ENCODE measurements at regions not wholly inside any gene's neighbourhood (a gene's known extent, or its start where the extent isn't known, plus 50 kb on each side); places are given as distances from the start of the nearest gene placed in this dataset.

DNA sequence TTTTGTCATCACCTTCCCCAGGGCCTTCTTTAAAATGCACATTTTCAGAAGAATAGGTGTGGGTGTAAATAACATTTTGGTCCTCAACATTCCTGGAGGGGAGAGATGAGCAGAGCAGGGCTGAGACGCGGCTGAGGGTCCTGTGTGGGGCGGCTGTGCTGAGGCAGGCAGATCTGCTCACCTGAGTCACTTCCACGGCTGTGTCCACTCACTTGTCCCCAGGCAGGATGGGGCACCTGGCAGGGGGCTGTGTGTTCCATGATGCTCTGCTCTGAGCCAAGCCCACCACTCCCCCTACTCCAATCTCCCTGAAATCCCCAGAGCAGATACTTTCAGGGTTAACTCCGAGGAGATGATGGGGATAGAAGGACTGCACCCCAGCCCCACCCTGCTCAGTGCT, 93.8 kb downstream of the GLRX3 start:
- no peak for DNase-seq (ENCODE audit: low read depth in 2 of 2)

DNA sequence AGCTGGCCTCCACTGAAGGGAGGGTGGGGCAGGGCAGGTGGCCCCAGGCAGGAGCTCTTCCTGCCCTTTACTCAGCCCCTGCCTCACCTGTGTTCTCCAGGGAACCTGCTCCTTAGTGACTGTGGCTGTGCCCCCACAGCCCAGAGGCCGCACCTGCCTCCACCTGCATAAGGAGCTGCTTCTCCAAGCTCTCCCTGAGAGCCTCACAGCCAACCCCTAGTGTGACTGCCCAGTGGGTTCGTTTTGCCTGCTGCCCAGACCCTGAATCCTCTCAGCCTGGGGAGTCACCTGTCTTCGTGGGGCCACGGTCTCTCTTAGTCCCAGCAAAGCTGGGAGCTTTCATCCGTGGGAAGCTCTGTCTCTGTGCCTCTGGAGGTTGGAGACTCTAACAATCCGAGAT, 94.4 kb downstream of the GLRX3 start:
- DNase-seq (ENCODE audit: low read depth in 2 of 2), result no peak

GRCh38 chr10:130231251-130231741, 95.1 kb downstream of the GLRX3 start:
- DNase-seq (ENCODE audit: low read depth in 2 of 2), result no peak

- no peak for DNase-seq (ENCODE audit: low read depth in 2 of 2)
Observed at GRCh38 chr10:130232166-130233034, 96.2 kb downstream of the GLRX3 start.

GRCh38 chr10:130233035-130233360, 96.8 kb downstream of the GLRX3 start:
- no peak for DNase-seq (ENCODE audit: low read depth in 2 of 2)

GRCh38 chr10:130233426-130233825, 97.2 kb downstream of the GLRX3 start:
- no peak for DNase-seq (ENCODE audit: low read depth in 2 of 2)

DNA sequence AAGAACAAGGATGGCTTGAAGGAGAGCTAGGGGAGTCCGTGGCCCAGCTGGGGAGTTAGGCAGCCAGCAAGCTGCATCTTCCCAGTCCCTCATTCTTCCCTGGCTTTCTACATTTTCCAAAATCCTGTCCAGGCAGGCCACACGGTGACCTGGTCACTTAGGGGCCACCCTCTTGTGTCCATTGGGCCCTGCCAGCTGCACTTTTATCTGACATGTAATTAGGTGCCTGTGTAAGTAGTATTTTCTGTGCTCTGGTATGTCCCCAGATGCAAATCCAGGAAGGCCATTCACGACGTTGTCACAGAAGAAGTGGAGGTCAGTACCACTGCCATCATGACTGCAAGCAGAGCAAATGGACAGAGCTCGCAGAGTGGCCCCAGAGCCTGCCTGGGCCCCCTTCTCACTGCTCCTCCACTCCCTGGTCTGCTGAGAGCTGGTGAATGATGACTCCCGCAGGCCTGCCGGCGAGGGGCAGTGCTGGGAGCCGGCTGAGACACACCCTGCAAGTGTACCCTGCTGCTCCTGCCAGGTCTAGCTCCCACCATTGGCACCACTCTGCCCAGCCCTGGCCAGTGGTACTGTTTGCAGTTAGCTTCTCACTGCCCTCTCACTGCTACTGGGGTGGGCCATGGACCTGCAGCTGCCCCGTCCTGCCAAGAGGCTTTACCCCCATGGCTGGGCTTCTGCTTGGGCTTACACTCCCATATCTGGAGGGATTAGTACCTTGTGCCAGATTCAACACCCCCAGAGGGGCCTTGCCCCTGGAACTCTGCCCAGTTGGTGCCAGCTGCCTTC, 98.2 kb downstream of the GLRX3 start:
- DNase-seq (ENCODE audit: low read depth in 2 of 2), result no peak

DNA sequence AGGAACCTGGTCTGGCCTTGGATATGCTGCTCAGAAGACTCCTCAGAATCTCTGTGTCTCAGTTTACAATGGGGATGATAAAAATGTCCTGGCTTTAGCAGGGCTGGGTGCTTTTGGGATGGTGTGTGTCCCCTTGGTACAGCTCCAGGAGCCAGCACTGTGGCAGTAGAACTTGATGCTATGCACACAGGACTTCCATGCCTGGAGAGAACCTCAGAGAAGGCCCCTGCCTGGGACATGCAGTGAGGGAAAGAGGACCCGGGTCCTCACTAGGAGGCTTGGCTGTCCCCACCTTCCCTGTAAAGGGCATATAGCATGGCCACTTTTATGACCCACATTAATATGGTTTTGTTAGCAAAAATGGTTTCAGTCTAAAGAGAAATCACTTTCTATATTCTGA, 100.5 kb downstream of the GLRX3 start:
- DNase-seq (ENCODE audit: low read depth in 2 of 2), result no peak

DNA sequence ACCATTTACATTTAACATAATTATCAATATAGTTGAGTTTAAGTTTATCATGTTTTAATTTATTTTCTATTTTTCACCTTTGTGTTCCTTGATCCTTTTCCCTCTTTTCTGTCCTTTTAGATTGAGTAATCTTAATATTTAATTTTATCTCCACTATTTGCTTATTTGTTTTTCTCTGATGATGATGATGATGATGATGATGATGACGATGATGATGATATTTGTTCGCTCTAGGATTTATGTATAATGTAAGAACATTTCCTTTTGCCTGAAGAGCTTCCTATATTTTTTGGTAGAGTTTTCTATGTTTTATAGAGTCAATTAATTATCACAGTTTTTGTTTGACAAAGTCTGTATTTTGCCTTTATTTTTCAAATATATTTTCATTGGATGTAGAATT, 104.2 kb downstream of the GLRX3 start:
- no peak for DNase-seq (ENCODE audit: low read depth in 2 of 2)

GRCh38 chr10:130242513-130242912, 106.3 kb downstream of the GLRX3 start:
- DNase-seq (ENCODE audit: low read depth in 2 of 2), result no peak

DNA sequence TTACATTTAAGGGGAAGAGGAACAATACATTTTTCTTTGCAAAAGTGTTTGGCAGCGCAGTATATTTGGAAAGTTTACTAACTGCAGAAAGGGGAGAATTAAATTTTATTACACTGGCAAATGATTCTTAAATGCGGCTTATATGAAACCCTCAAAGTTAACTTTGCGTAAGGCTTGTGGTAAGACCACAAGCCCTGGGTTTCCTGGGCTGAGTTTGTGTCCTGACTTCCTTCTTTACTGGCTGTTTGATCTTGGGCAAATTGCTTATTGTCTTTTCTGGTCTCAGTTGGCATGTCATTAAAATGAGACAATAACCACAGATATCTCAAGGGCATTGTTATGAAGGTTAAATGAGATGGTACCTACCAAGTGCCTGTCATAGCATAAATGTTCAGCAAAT, 106.8 kb downstream of the GLRX3 start:
- DNase-seq (ENCODE audit: low read depth in 2 of 2), result no peak

- DNase-seq (ENCODE audit: low read depth in 2 of 2), result no peak
Observed at GRCh38 chr10:130244031-130244927, 108.1 kb downstream of the GLRX3 start.

DNA sequence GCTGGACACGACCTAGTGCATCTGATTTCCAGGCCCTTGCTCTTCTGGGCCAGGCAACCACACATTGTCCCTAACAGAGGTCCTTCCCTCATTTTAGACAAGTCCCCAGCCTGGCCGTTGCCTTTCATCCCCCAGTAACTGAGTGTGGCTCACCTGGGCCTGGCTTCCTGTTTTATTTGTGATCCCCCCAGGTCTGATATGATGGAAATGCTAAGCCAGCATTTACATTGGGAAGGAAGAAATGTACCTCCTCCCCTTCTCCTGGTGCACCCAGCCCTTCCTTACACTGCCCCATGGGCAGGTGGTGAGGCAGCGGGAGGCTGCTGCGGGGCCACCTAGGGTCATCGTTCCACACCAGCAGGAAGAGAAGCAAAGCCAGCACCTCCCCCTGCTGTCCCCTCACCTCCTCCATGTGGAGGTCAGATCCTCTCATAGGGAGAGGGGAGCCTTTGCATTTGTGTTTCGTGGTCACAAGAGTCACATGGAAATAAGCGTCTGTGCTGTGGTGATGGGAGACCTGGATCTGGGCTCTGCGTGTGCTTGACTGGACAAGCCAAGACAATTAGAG, 108.8 kb downstream of the GLRX3 start:
- no peak for DNase-seq (ENCODE audit: low read depth in 2 of 2)

DNA sequence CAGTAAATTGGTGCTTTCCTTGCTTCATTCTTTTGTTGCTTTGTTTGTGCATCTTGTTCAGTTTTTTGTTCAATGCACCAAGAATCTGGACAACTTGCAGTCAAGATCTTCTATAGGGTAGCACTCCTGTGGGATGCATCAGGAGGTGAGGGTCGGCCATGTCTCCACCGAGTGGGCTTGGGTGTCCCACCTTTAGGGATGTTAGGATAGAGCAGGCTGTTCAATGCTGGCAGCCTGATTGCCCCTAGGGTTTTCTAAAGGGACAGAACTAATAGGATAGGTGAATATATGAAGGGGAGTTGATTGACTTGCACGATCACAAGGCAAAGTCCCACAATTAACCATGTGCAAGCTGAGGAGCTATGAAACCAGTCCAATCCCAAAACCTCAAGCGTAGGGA, 109.9 kb downstream of the GLRX3 start:
- DNase-seq (ENCODE audit: low read depth in 2 of 2), result no peak

- DNase-seq (ENCODE audit: low read depth in 2 of 2), result no peak
Observed at GRCh38 chr10:130250127-130250526, 113.9 kb downstream of the GLRX3 start.

- no peak for DNase-seq (ENCODE audit: low read depth in 2 of 2)
Observed at GRCh38 chr10:130251766-130252165, 115.6 kb downstream of the GLRX3 start.

- DNase-seq (ENCODE audit: low read depth in 2 of 2), result no peak
Observed at GRCh38 chr10:130254243-130254642, 118.1 kb downstream of the GLRX3 start.

DNA sequence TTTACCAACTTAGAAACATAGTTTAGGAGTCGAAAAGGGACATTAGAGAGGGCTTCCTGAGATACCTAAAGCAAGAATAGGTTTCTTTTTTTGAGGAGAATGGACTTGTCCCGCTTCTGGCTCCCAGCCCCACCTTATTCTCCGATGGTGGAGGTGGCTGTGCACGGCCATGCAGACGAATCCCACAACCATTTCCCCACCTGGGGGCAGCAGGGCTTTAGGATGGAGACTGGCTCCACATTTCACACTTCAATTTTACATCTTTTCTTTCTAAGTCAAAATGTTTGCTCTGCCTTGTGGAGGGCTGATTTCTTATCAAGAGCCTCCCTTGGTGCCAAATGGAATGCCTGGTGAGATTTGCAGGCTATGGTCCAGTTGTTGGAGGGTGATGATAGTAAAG, 118.5 kb downstream of the GLRX3 start:
- DNase-seq (ENCODE audit: low read depth in 2 of 2), result no peak

- no peak for DNase-seq (ENCODE audit: low read depth in 2 of 2)
Observed at GRCh38 chr10:130255777-130256176, 119.6 kb downstream of the GLRX3 start.

DNA sequence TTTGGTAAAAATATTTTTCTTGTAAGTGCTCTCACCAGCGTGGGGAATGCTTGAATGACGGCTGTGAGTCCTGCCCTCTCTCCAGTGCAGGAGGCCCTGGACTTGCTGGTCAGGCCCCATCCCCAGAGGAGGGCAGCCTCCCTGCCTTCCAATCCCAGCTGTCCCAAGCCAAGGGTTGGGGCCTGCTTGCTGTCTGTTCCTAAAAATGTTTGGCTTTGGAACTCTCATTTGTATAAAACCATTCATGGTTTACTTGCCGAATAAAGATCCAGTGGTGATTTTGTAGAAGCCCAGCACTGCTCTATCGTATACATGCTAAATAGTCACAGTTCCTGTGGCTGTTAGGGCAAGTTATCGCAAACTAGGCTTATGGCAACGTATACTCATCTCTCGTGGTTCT, 121.7 kb downstream of the GLRX3 start:
- DNase-seq (ENCODE audit: low read depth in 2 of 2), result no peak

DNA sequence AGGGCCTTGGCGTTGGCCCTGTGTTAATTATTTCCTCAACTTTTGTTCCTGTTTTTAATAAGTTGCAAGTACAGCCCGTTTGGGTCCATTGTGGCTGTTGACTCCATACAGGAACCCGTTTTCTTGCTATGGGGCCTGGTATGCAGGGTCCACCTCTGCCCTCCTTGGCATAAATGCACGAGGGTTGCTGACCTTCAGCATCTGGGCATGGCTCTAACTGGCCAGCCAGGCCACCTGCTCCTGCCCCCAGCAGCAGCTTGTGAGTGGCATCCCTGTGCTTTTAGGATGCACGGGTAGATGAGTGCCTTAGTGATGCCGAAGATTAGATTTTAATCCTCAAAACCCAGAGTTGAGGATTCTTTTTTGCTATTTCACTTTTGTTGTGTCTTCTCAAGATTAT, 123.2 kb downstream of the GLRX3 start:
- no peak for DNase-seq (ENCODE audit: low read depth in 2 of 2)

GRCh38 chr10:130261306-130261705, 125.1 kb downstream of the GLRX3 start:
- no peak for DNase-seq (ENCODE audit: low read depth in 2 of 2)

Measured in fibroblast of skin of left quadriceps (primary cell).